ENCODE measurements at regions not wholly inside any gene's neighbourhood (a gene's known extent, or its start where the extent isn't known, plus 50 kb on each side); places are given as distances from the start of the nearest gene placed in this dataset.

DNA sequence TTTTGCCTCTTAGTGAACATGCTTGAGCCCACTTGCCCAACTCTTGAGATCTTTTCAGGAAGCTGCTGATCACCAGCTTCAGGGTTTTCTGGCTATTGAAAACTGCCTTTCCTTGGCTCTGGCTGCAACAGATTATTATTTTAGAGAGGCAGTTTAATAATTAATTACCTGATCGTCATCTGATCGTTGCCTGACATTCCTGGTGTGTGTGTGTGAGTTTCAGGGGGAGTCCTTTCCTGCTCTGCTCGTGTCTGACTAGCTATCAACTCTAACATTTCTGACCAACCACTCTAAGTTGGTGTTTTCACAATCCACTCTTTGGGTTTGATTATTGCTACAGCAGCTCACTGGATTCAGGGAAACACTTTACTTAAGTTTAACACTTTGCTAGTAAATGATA, 84.3 kb upstream of the SPATA16 start:
- DNase-seq (ENCODE audit: low spot score) (no peak), FAIRE-seq (no peak), ATAC-seq (no peak)
- Histone ChIP-seq H2AFZ (ENCODE audit: low read length) (no peak overlapping the region), H3K4me3 (replicated peaks in 1 of 3; ENCODE audit: insufficient read depth in 1 of 3, low read depth in 2 of 3, low read length in 3 of 3) (no peak overlapping the region), H3K36me3 (replicated peaks in 1 of 2; ENCODE audit: control insufficient read depth in 1 of 2, insufficient read depth in 2 of 2, low read length in 2 of 2) (no peaks in the 10 kb centered on the region), H3K27me3 (ENCODE audit: control insufficient read depth in 1 of 2, insufficient read depth in 2 of 2, low read length in 2 of 2) (no peaks in the 10 kb centered on the region), H3K9me3 (ENCODE audit: low read length) (no peaks in the 10 kb centered on the region), H4K20me1 (ENCODE audit: insufficient read depth, low read length) (no peaks in the 10 kb centered on the region), H3K4me1 (ENCODE audit: insufficient read depth, low read length) (no peaks in the 10 kb centered on the region), H3K27ac (ENCODE audit: extremely low read length, insufficient read depth, low read length) (no peak overlapping the region), H3K9ac (ENCODE audit: insufficient read depth, low read depth, low read length) (no peak overlapping the region), H3K4me2 (ENCODE audit: low read depth, low read length) (no peak overlapping the region), H3K79me2 (ENCODE audit: insufficient read depth, low read length) (no peaks in the 10 kb centered on the region)
- ChIA-PET POLR2A (no interaction called here), CTCF (ENCODE audit: low intra/inter-chr PET ratio, low total read pairs) (no interaction called here)
- BruUV-seq (replicated peaks), result no TSS peak
- TF ChIP-seq ZMYM4 (CRISPR knock-in tag; IDR thresholded peaks at IDR 0.05), result no peak
- TF ChIP-seq IKZF4 (CRISPR knock-in tag; IDR thresholded peaks at IDR 0.05; ENCODE audit: borderline replicate concordance, low read depth, not compliant biosample characterization), result no peak
- TF ChIP-seq, protein P1, sequence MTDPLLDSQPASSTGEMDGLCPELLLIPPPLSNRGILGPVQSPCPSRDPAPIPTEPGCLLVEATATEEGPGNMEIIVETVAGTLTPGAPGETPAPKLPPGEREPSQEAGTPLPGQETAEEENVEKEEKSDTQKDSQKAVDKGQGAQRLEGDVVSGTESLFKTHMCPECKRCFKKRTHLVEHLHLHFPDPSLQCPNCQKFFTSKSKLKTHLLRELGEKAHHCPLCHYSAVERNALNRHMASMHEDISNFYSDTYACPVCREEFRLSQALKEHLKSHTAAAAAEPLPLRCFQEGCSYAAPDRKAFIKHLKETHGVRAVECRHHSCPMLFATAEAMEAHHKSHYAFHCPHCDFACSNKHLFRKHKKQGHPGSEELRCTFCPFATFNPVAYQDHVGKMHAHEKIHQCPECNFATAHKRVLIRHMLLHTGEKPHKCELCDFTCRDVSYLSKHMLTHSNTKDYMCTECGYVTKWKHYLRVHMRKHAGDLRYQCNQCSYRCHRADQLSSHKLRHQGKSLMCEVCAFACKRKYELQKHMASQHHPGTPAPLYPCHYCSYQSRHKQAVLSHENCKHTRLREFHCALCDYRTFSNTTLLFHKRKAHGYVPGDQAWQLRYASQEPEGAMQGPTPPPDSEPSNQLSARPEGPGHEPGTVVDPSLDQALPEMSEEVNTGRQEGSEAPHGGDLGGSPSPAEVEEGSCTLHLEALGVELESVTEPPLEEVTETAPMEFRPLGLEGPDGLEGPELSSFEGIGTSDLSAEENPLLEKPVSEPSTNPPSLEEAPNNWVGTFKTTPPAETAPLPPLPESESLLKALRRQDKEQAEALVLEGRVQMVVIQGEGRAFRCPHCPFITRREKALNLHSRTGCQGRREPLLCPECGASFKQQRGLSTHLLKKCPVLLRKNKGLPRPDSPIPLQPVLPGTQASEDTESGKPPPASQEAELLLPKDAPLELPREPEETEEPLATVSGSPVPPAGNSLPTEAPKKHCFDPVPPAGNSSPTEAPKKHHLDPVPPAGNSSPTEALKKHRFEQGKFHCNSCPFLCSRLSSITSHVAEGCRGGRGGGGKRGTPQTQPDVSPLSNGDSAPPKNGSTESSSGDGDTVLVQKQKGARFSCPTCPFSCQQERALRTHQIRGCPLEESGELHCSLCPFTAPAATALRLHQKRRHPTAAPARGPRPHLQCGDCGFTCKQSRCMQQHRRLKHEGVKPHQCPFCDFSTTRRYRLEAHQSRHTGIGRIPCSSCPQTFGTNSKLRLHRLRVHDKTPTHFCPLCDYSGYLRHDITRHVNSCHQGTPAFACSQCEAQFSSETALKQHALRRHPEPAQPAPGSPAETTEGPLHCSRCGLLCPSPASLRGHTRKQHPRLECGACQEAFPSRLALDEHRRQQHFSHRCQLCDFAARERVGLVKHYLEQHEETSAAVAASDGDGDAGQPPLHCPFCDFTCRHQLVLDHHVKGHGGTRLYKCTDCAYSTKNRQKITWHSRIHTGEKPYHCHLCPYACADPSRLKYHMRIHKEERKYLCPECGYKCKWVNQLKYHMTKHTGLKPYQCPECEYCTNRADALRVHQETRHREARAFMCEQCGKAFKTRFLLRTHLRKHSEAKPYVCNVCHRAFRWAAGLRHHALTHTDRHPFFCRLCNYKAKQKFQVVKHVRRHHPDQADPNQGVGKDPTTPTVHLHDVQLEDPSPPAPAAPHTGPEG (CRISPR knock-in tag; IDR thresholded peaks at IDR 0.05), result no peak
- TF ChIP-seq, protein P2, sequence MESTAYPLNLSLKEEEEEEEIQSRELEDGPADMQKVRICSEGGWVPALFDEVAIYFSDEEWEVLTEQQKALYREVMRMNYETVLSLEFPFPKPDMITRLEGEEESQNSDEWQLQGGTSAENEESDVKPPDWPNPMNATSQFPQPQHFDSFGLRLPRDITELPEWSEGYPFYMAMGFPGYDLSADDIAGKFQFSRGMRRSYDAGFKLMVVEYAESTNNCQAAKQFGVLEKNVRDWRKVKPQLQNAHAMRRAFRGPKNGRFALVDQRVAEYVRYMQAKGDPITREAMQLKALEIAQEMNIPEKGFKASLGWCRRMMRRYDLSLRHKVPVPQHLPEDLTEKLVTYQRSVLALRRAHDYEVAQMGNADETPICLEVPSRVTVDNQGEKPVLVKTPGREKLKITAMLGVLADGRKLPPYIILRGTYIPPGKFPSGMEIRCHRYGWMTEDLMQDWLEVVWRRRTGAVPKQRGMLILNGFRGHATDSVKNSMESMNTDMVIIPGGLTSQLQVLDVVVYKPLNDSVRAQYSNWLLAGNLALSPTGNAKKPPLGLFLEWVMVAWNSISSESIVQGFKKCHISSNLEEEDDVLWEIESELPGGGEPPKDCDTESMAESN (CRISPR knock-in tag; conservative IDR thresholded peaks at IDR 0.05), result no peak
- TF ChIP-seq ZNF660 (CRISPR knock-in tag; IDR thresholded peaks at IDR 0.05; ENCODE audit: borderline replicate concordance, low read depth), result no peak
- no peak for TF ChIP-seq IRX3 (CRISPR knock-in tag; IDR thresholded peaks at IDR 0.05; ENCODE audit: borderline replicate concordance, low read depth)
- no peak for TF ChIP-seq POLR2AphosphoS2 (IDR thresholded peaks at IDR 0.05; ENCODE audit: low read depth, low read length)
- TF ChIP-seq, protein P3, sequence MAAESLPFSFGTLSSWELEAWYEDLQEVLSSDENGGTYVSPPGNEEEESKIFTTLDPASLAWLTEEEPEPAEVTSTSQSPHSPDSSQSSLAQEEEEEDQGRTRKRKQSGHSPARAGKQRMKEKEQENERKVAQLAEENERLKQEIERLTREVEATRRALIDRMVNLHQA (CRISPR knock-in tag; IDR thresholded peaks at IDR 0.05), result no peak
- intact Hi-C loops (cut with micrococcal nuclease; ENCODE audit: unreplicated experiment), result no loop called here
- in situ Hi-C loops (cut with HindIII; ENCODE audit: extremely low pct_ligation_motif_present, low pct_unique_long_range_greater_than_20kb), result no loop called here
- WGBS (ENCODE audit: low lambda C conversion rate), result 0% methylated on average over 3 of the region's 3 CpGs

Measured in HepG2 (cell line).